ENCODE measurements at regions not wholly inside any gene's neighbourhood (a gene's known extent, or its start where the extent isn't known, plus 50 kb on each side); places are given as distances from the start of the nearest gene placed in this dataset.
"Not testable (repeated sequence)": the region's sequence is repeated elsewhere in the genome, so short reads cannot be mapped to it uniquely, and the experiment has no call there.

- FAIRE-seq (no peak), DNase-seq (ENCODE audit: insufficient read length, low spot score) (no peak)
- TF ChIP-seq CTCF (IDR thresholded peaks at IDR 0.05; ENCODE audit: insufficient read depth, missing control alignments), result no peak
Measured at GRCh38 chr14:105700622-105701288, 174.4 kb downstream of the TMEM121 start.

GRCh38 chr14:105701456-105702274 lies 175.3 kb downstream of the TMEM121 start:
- DNase-seq (ENCODE audit: insufficient read length, low spot score) (no peak), FAIRE-seq (no peak)
- no peak for TF ChIP-seq CTCF (IDR thresholded peaks at IDR 0.05; ENCODE audit: insufficient read depth, missing control alignments)

GRCh38 chr14:105702275-105702817 lies 176.0 kb downstream of the TMEM121 start:
- no peak for TF ChIP-seq CTCF (IDR thresholded peaks at IDR 0.05; ENCODE audit: insufficient read depth, missing control alignments)
- FAIRE-seq, result no peak
- DNase-seq (ENCODE audit: insufficient read length, low spot score), result no peak

- not testable (repeated sequence) for DNase-seq (ENCODE audit: insufficient read length, low spot score); FAIRE-seq
Measured at GRCh38 chr14:105703044-105703665, 176.8 kb downstream of the TMEM121 start.

GRCh38 chr14:105704091-105704490 lies 177.7 kb downstream of the TMEM121 start:
- not testable (repeated sequence) for FAIRE-seq; DNase-seq (ENCODE audit: insufficient read length, low spot score)

GRCh38 chr14:105704492-105704891 lies 178.1 kb downstream of the TMEM121 start:
- not testable (repeated sequence) for DNase-seq (ENCODE audit: insufficient read length, low spot score); FAIRE-seq

GRCh38 chr14:105705512-105705861 lies 179.1 kb downstream of the TMEM121 start:
- DNase-seq (ENCODE audit: insufficient read length, low spot score), result not testable (repeated sequence)

GRCh38 chr14:105705862-105706700 lies 179.7 kb downstream of the TMEM121 start:
- not testable (repeated sequence) for DNase-seq (ENCODE audit: insufficient read length, low spot score); FAIRE-seq

More at GRCh38 chr14:105705512-105705861, 179.1 kb downstream of the TMEM121 start:
- not testable (repeated sequence) for FAIRE-seq

- FAIRE-seq, result not testable (repeated sequence)
Measured at GRCh38 chr14:105706701-105707019, 180.3 kb downstream of the TMEM121 start.

GRCh38 chr14:105707099-105707498 lies 180.7 kb downstream of the TMEM121 start:
- not testable (repeated sequence) for DNase-seq (ENCODE audit: insufficient read length, low spot score); FAIRE-seq

More at GRCh38 chr14:105706701-105707019, 180.3 kb downstream of the TMEM121 start:
- DNase-seq (ENCODE audit: insufficient read length, low spot score), result not testable (repeated sequence)

- DNase-seq (ENCODE audit: insufficient read length, low spot score); FAIRE-seq: not testable (repeated sequence)
Measured at GRCh38 chr14:105707723-105708151, 181.4 kb downstream of the TMEM121 start.

- not testable (repeated sequence) for DNase-seq (ENCODE audit: insufficient read length, low spot score); FAIRE-seq
Measured at GRCh38 chr14:105708251-105709134, 182.1 kb downstream of the TMEM121 start.
